ENCODE measurements at regions not wholly inside any gene's neighbourhood (a gene's known extent, or its start where the extent isn't known, plus 50 kb on each side); places are given as distances from the start of the nearest gene placed in this dataset.

DNA sequence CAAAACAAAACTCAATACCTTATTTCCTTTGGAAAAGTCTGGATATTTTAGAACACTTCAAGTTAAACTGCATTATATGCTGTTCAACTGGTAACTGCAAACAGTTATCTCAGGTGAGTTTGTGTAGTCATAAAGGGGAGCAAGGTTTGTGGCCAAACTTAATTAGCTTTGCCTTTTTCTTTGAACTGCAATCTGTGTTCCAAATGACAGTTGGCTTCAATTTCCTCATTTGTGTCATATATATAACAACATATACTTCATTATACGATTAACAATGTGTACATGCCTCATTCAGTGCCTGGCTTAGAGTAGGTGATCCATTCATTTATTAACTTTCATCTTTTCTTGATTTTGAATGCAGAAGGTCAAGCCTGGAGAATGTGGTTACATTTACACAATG lies 55.8 kb downstream of the KCNE4 start:
- no peak overlapping the region for H3K4me3 Mint-ChIP-seq (ENCODE audit: unreplicated experiment)
- H3K9me3 Mint-ChIP-seq (ENCODE audit: unreplicated experiment) = no peaks in the 10 kb centered on the region

DNA sequence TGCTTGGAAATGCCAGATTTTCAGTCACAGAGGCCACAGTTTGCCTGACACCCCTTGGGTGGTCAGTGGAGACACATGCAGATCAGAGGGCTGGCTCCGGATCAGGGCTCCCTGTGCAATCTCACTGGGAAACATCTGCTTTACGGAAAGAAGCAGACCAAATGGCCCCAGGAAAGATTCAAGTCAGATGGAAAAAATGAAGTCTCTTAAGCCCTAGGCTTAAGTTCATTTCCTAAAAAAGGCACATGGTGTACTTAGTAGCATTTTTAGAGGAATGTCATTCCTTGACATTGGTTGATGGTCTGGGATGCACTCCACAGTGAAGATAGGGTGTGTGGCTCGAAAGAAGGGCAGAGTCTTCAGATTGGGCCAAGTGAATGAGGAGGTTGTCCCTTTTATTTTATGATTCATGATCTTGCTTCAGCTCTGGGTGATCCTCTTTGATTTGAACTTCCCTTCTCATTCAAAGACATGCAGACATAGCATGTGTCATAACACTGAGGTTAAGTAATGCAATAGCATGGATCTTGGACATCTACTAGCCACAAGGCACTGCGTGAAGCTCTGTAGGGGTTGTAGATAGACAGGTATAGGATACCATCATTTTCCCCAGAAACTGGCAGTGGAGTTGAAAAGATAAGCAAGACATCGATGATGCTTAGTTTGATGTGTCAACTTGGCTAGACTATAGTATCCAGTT lies 56.5 kb downstream of the KCNE4 start:
- Mint-ChIP-seq H3K27me3 (ENCODE audit: unreplicated experiment) (no peaks in the 10 kb centered on the region), H3K4me3 (ENCODE audit: unreplicated experiment) (no peak overlapping the region), H3K27ac (ENCODE audit: unreplicated experiment) (no peak overlapping the region), H3K9me3 (ENCODE audit: unreplicated experiment) (peaks cover 2% of the 10 kb centered on the region), H3K4me1 (ENCODE audit: low read depth, unreplicated experiment) (peaks cover 8% of the 10 kb centered on the region), H3K36me3 (ENCODE audit: unreplicated experiment) (peaks cover 5% of the 10 kb centered on the region)
- TF ChIP-seq, protein P1, sequence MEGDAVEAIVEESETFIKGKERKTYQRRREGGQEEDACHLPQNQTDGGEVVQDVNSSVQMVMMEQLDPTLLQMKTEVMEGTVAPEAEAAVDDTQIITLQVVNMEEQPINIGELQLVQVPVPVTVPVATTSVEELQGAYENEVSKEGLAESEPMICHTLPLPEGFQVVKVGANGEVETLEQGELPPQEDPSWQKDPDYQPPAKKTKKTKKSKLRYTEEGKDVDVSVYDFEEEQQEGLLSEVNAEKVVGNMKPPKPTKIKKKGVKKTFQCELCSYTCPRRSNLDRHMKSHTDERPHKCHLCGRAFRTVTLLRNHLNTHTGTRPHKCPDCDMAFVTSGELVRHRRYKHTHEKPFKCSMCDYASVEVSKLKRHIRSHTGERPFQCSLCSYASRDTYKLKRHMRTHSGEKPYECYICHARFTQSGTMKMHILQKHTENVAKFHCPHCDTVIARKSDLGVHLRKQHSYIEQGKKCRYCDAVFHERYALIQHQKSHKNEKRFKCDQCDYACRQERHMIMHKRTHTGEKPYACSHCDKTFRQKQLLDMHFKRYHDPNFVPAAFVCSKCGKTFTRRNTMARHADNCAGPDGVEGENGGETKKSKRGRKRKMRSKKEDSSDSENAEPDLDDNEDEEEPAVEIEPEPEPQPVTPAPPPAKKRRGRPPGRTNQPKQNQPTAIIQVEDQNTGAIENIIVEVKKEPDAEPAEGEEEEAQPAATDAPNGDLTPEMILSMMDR (IDR thresholded peaks at IDR 0.05; ENCODE audit: partially characterized antibody, unreplicated experiment) = no peak
- no peak for DNase-seq

More for the DNA sequence above, 55.8 kb downstream of the KCNE4 start:
- Mint-ChIP-seq H3K27me3 (ENCODE audit: unreplicated experiment) (no peaks in the 10 kb centered on the region), H3K27ac (ENCODE audit: unreplicated experiment) (no peak overlapping the region), H3K4me1 (ENCODE audit: low read depth, unreplicated experiment) (peaks cover 4% of the 10 kb centered on the region), H3K36me3 (ENCODE audit: unreplicated experiment) (peaks cover 5% of the 10 kb centered on the region)
- TF ChIP-seq, protein P1 (IDR thresholded peaks at IDR 0.05; ENCODE audit: partially characterized antibody, unreplicated experiment) = no peak
- no peak for DNase-seq

- TF ChIP-seq, protein P1 (IDR thresholded peaks at IDR 0.05; ENCODE audit: partially characterized antibody, unreplicated experiment) = no peak
- Mint-ChIP-seq H3K4me1 (ENCODE audit: low read depth, unreplicated experiment) (peaks cover 7% of the 10 kb centered on the region), H3K27me3 (ENCODE audit: unreplicated experiment) (no peaks in the 10 kb centered on the region), H3K4me3 (ENCODE audit: unreplicated experiment) (no peak overlapping the region), H3K9me3 (ENCODE audit: unreplicated experiment) (peaks cover 2% of the 10 kb centered on the region), H3K27ac (ENCODE audit: unreplicated experiment) (no peak overlapping the region), H3K36me3 (ENCODE audit: unreplicated experiment) (peaks cover 2% of the 10 kb centered on the region)
- DNase-seq = no peak
Observed at GRCh38 chr2:223109341-223109740, 57.4 kb downstream of the KCNE4 start.

GRCh38 chr2:223113161-223113560 lies 61.2 kb downstream of the KCNE4 start:
- Mint-ChIP-seq H3K4me3 (ENCODE audit: unreplicated experiment) (no peak overlapping the region), H3K27me3 (ENCODE audit: unreplicated experiment) (no peaks in the 10 kb centered on the region), H3K9me3 (ENCODE audit: unreplicated experiment) (peaks cover 2% of the 10 kb centered on the region), H3K27ac (ENCODE audit: unreplicated experiment) (no peak overlapping the region), H3K36me3 (ENCODE audit: unreplicated experiment) (no peaks in the 10 kb centered on the region), H3K4me1 (ENCODE audit: low read depth, unreplicated experiment) (peaks cover 8% of the 10 kb centered on the region)
- TF ChIP-seq, protein P1 (IDR thresholded peaks at IDR 0.05; ENCODE audit: partially characterized antibody, unreplicated experiment) = no peak
- no peak for DNase-seq

DNA sequence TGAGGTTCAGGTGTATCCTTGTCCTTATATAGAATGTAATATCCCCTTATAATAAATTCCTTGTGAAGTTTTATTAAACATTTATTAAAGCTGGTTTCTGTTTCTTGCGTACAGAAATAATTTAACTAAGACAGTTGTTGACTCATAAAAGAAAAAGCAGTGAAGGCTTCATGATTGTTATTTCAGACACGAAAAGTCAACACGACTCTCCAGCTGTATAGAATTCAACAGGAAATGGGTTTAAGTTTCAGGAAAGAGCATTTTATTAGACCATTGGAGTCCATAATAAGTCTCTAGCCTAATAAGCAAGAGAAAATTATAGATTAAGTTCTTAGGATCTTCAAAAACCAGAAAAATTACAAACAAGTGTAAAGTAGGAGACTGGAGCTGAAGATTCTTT lies 62.2 kb downstream of the KCNE4 start:
- H3K36me3 Mint-ChIP-seq (ENCODE audit: unreplicated experiment) = no peaks in the 10 kb centered on the region
- no peak overlapping the region for H3K27ac Mint-ChIP-seq (ENCODE audit: unreplicated experiment)
- no peaks in the 10 kb centered on the region for H3K27me3 Mint-ChIP-seq (ENCODE audit: unreplicated experiment)
- peaks cover 2% of the 10 kb centered on the region for H3K9me3 Mint-ChIP-seq (ENCODE audit: unreplicated experiment)
- no peak for DNase-seq
- TF ChIP-seq, protein P1 (IDR thresholded peaks at IDR 0.05; ENCODE audit: partially characterized antibody, unreplicated experiment) = no peak
- H3K4me3 Mint-ChIP-seq (ENCODE audit: unreplicated experiment) = no peak overlapping the region
- H3K4me1 Mint-ChIP-seq (ENCODE audit: low read depth, unreplicated experiment) = peaks cover 6% of the 10 kb centered on the region
